IMR-90 (cell line): ENCODE measurements at regions not wholly inside any gene's neighbourhood (a gene's known extent, or its start where the extent isn't known, plus 50 kb on each side); places are given as distances from the start of the nearest gene placed in this dataset.

Experiments used
- ATAC-seq: fragments of 200-7000 bp; cut with Tn5 transposase; 2 replicates; pipeline ENCODE4 v1.9.1; 2020; ENCODE audit warnings: low read depth, mild to moderate bottlenecking, moderate library complexity
- BruUV-seq: library from RNA; stranded (reverse); fragments of 400-500 nt; replicated peaks from 2 replicates; lab custom pipeline; 2021; lab: Mats Ljungman, UMichigan
- CTCF ChIA-PET: fragments of 300-600 bp; formaldehyde crosslinking; extraction: SDS; loops from one replicate; lab custom pipeline; 2021; ENCODE audit warnings: antibody characterized with exemption; lab: Yijun Ruan, JAX
- POLR2A ChIA-PET: fragments of 300-600 bp; sonication (Branson Sonifier 250); formaldehyde crosslinking; loops from one replicate; lab custom pipeline; 2022; ENCODE audit warnings: antibody characterized with exemption; ENCODE audit not compliant: unreplicated experiment; lab: Charles Lee
- DNase-seq: peaks from one replicate; pipeline ENCODE4 v3.0.0; 2013
- H2AFZ ChIP-seq: replicated peaks from 2 replicates; pipeline ENCODE3; 2013; ENCODE audit warnings: low read length, mild to moderate bottlenecking; ENCODE audit not compliant: poor library complexity
- H2AK5ac ChIP-seq: 2 replicates; pipeline ENCODE4 v1.6.1; 2013; ENCODE audit warnings: low read depth, low read length, inconsistent platforms
- H2AK9ac ChIP-seq: replicated peaks from 2 replicates; pipeline ENCODE3; 2013; ENCODE audit warnings: mild to moderate bottlenecking, low read depth, low read length, moderate library complexity; ENCODE audit not compliant: poor library complexity
- H2BK120ac ChIP-seq: 2 replicates; pipeline ENCODE4 v1.6.1; 2013; ENCODE audit warnings: low read depth, low read length, inconsistent platforms
- H2BK15ac ChIP-seq: 3 replicates; pipeline ENCODE4 v1.6.1; 2013; ENCODE audit warnings: low read depth, low read length, inconsistent platforms
- H2BK20ac ChIP-seq: 2 replicates; pipeline ENCODE4 v1.6.1; 2013; ENCODE audit warnings: low read depth, mild to moderate bottlenecking, inconsistent platforms, low read length, moderate library complexity
- H2BK5ac ChIP-seq: 2 replicates; pipeline ENCODE4 v1.6.1; 2013; ENCODE audit warnings: mild to moderate bottlenecking, low read depth, low read length, inconsistent platforms; ENCODE audit not compliant: poor library complexity, severe bottlenecking
- H3K14ac ChIP-seq: replicated peaks from 2 replicates; pipeline ENCODE4 v1.6.1; 2013; ENCODE audit warnings: low read depth, low read length, inconsistent platforms
- H3K18ac ChIP-seq: 2 replicates; pipeline ENCODE4 v1.6.1; 2013; ENCODE audit warnings: low read depth, low read length, control low read depth
- H3K23ac ChIP-seq: 2 replicates; pipeline ENCODE4 v1.6.1; 2013; ENCODE audit warnings: low read depth, low read length, inconsistent platforms
- H3K27ac ChIP-seq: 2 replicates; pipeline ENCODE4 v1.5.1; 2013; ENCODE audit warnings: mild to moderate bottlenecking, control low read depth, low read length; ENCODE audit not compliant: insufficient read depth
- H3K27me3 ChIP-seq: 2 replicates; pipeline ENCODE4 v1.6.1; 2013; ENCODE audit warnings: low read length; ENCODE audit not compliant: control insufficient read depth, insufficient read depth
- H3K36me3 ChIP-seq: 2 replicates; pipeline ENCODE4 v1.6.1; 2013; ENCODE audit warnings: low read length, mixed read lengths; ENCODE audit not compliant: control insufficient read depth, insufficient read depth
- H3K4ac ChIP-seq: 2 replicates; pipeline ENCODE4 v1.6.1; 2013; ENCODE audit warnings: low read depth, low read length, inconsistent platforms
- H3K4me1 ChIP-seq: 2 replicates; pipeline ENCODE4 v1.6.1; 2013; ENCODE audit warnings: low read length, mixed read lengths; ENCODE audit not compliant: control insufficient read depth, insufficient read depth
- H3K4me2 ChIP-seq: 2 replicates; pipeline ENCODE4 v1.6.1; 2013; ENCODE audit warnings: low read depth, mild to moderate bottlenecking, control low read depth, low read length, moderate library complexity
- H3K4me3 ChIP-seq: 2 replicates; pipeline ENCODE4 v1.5.1; 2013; ENCODE audit warnings: low read depth, mild to moderate bottlenecking, control low read depth, low read length, moderate library complexity; ENCODE audit not compliant: insufficient read depth
- H3K56ac ChIP-seq: 2 replicates; pipeline ENCODE4 v1.6.1; 2013; ENCODE audit warnings: low read length, inconsistent platforms; ENCODE audit not compliant: insufficient read depth; ENCODE audit errors: extremely low read depth
- H3K79me1 ChIP-seq, 2 experiments: 2 replicates each; pipeline ENCODE4 v1.6.1; 2013; ENCODE audit warnings: low read length in 2 of 2, inconsistent platforms in 1 of 2, low read depth in 1 of 2
- H3K9ac ChIP-seq: 2 replicates; pipeline ENCODE4 v1.6.1; 2013; ENCODE audit warnings: low read depth, low read length, control low read depth
- H3K9me1 ChIP-seq: 2 replicates; pipeline ENCODE4 v1.6.1; 2013; ENCODE audit warnings: low read length, inconsistent platforms; ENCODE audit not compliant: insufficient read depth
- H3K9me3 ChIP-seq: 2 replicates; pipeline ENCODE4 v1.6.1; 2013; ENCODE audit warnings: low read length; ENCODE audit not compliant: control insufficient read depth, insufficient read depth
- H4K20me1 ChIP-seq: 2 replicates; pipeline ENCODE4 v1.6.1; 2013; ENCODE audit warnings: low read length, inconsistent platforms; ENCODE audit not compliant: insufficient read depth
- H4K5ac ChIP-seq: 2 replicates; pipeline ENCODE4 v1.6.1; 2013; ENCODE audit warnings: mild to moderate bottlenecking, low read depth, low read length, control low read depth
- H4K8ac ChIP-seq, 2 experiments: 2 replicates each; pipeline ENCODE4 v1.6.1; 2013; ENCODE audit warnings: low read depth in 2 of 2, low read length in 2 of 2, control low read depth in 1 of 2, inconsistent platforms in 1 of 2
- H4K91ac ChIP-seq: 2 replicates; pipeline ENCODE4 v1.6.1; 2013; ENCODE audit warnings: low read depth, low read length, inconsistent platforms; ENCODE audit not compliant: insufficient read depth
- RFX5 ChIP-seq: IDR thresholded peaks from 2 replicates; pipeline ENCODE4 v1.8.0; 2012; ENCODE audit warnings: low read depth, mild to moderate bottlenecking, low read length, moderate library complexity
- SMC3 ChIP-seq: fragments of 150-350 bp; IDR thresholded peaks from 2 replicates; pipeline ENCODE4 v1.6.1; 2016; ENCODE audit warnings: low read depth, mild to moderate bottlenecking, antibody characterized with exemption, low read length, moderate library complexity
- USF2 ChIP-seq: fragments of 150-350 bp; IDR thresholded peaks from 2 replicates; pipeline ENCODE4 v1.6.1; 2017; ENCODE audit warnings: mild to moderate bottlenecking, antibody characterized with exemption, low read length, low read depth
- WGBS, 2 experiments: methylation state at CpG; one replicate each; pipeline versions ENCODE4 v1.1.5 to v1.1.7; 2013; ENCODE audit warnings: missing lambda C conversion rate in 2 of 2; ENCODE audit not compliant: insufficient read length in 1 of 2; ENCODE audit errors: extremely low coverage in 2 of 2; 5-methylcytosine and 5-hydroxymethylcytosine counted together
- dilution Hi-C: fragments of 300-500 bp; cut with HindIII; formaldehyde crosslinking; loops from one replicate; pipeline ENCODE4 v1.14.3; 2018; ENCODE audit warnings: low sequenced_read_pairs; ENCODE audit not compliant: unreplicated experiment
- in situ Hi-C: fragments of 300-500 bp; cut with MboI; formaldehyde crosslinking; loops from 3 replicates; pipeline ENCODE4 v1.14.3; 2019; ENCODE audit warnings: low sequenced_read_pairs, inconsistent platforms, mixed read lengths
- intact Hi-C: fragments of 100-400 bp; cut with micrococcal nuclease; formaldehyde crosslinking; loops from 2 replicates; pipeline ENCODE4 v1.10.0; 2022

GRCh38 chr2:176483901-176484568 lies 214.8 kb downstream of the MTX2 start:
- DNase-seq: no peak
- H2BK20ac ChIP-seq: no peak overlapping the region
- no peak overlapping the region for H4K8ac ChIP-seq
- no peaks in the 10 kb centered on the region for H3K4me1 ChIP-seq
- no peaks in the 10 kb centered on the region for H4K20me1 ChIP-seq
- WGBS, 2 experiments: no CpG with 5 or more reads among the region's 10 CpGs
- in situ Hi-C loops: no loop called here
- H3K27ac ChIP-seq: no peak overlapping the region
- H2AFZ ChIP-seq: no peak overlapping the region
- no peak overlapping the region for H3K9ac ChIP-seq
- no peak overlapping the region for H4K5ac ChIP-seq
- H3K18ac ChIP-seq: no peak overlapping the region
- POLR2A ChIA-PET: no interaction called here
- H3K14ac ChIP-seq: no peak overlapping the region
- no peak overlapping the region for H2BK120ac ChIP-seq
- ATAC-seq: no peak
- no peak overlapping the region for H2BK15ac ChIP-seq
- dilution Hi-C loops: no loop called here
- no peak overlapping the region for H2BK5ac ChIP-seq
- no peaks in the 10 kb centered on the region for H3K36me3 ChIP-seq
- no peak overlapping the region for H3K23ac ChIP-seq
- intact Hi-C loops: no loop called here
- H3K4me3 ChIP-seq: no peak overlapping the region
- H3K9me1 ChIP-seq: no peaks in the 10 kb centered on the region
- CTCF ChIA-PET: no interaction called here
- BruUV-seq: no TSS peak
- no peak overlapping the region for H3K4me2 ChIP-seq
- no peaks in the 10 kb centered on the region for H3K9me3 ChIP-seq
- TF ChIP-seq USF2 (no peak), RFX5 (no peak), SMC3 (no peak)
- peaks cover 14% of the 10 kb centered on the region for H3K27me3 ChIP-seq
- no peaks in the 10 kb centered on the region for H3K79me1 ChIP-seq
- no peak overlapping the region for H3K56ac ChIP-seq
- no peak overlapping the region for H3K4ac ChIP-seq
- H2AK5ac ChIP-seq: no peak overlapping the region
- no peak overlapping the region for H2AK9ac ChIP-seq
- H4K91ac ChIP-seq: no peak overlapping the region
